Muscle of leg (tissue), 3 donors: ENCODE measurements at regions not wholly inside any gene's neighbourhood (a gene's known extent, or its start where the extent isn't known, plus 50 kb on each side); places are given as distances from the start of the nearest gene placed in this dataset.
"Not testable (repeated sequence)": the region's sequence is repeated elsewhere in the genome, so short reads cannot be mapped to it uniquely, and the experiment has no call there.

Source experiments
- DNase-seq: peaks from one replicate; pipeline ENCODE4 v3.0.0; 2013
- H3K27ac ChIP-seq: one replicate; pipeline ENCODE4 v1.5.1; 2013; ENCODE audit warnings: mild to moderate bottlenecking, low read length, control low read depth
- H3K27me3 ChIP-seq: one replicate; pipeline ENCODE4 v1.6.1; 2013; ENCODE audit warnings: low read length; ENCODE audit not compliant: control insufficient read depth, insufficient read depth
- H3K36me3 ChIP-seq: one replicate; pipeline ENCODE4 v1.6.1; 2013; ENCODE audit warnings: low read length; ENCODE audit not compliant: control insufficient read depth, insufficient read depth
- H3K4me1 ChIP-seq: one replicate; pipeline ENCODE4 v1.6.1; 2013; ENCODE audit warnings: low read length; ENCODE audit not compliant: control insufficient read depth, insufficient read depth
- H3K4me3 ChIP-seq: one replicate; pipeline ENCODE4 v1.5.1; 2013; ENCODE audit warnings: low read length, control low read depth
- H3K9me3 ChIP-seq: replicated peaks from 2 replicates; pipeline ENCODE4 v1.6.1; 2013; ENCODE audit warnings: low read depth, low read length; ENCODE audit not compliant: control insufficient read depth
- WGBS: methylation state at CpG from one replicate; pipeline ENCODE4 v1.1.5; 2013; ENCODE audit warnings: missing lambda C conversion rate; ENCODE audit not compliant: insufficient coverage; 5-methylcytosine and 5-hydroxymethylcytosine counted together

DNA sequence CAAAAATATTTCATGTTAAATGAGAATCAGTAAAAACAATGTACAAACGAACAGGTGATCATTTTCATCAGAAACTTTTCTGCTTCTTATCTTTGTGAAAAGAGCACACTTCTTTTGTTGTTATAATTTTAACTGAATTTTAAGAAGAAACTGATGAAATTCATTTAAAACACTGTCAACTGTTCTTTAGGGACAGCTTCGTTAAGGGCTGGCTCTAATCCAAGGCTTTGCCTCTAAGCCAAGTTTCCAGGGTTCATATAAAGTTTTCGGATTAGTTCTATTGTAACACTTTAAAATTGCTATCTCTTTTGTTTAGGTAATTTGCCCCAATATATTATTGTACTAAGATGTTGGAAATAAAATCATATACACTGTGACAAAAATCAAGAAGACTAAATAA is 559.2 kb downstream of the TUSC1 start:
- no peaks in the 10 kb centered on the region for H3K9me3 ChIP-seq
- DNase-seq, result peak; percentile 7
- H3K4me3 ChIP-seq, result no peak overlapping the region
- H3K36me3 ChIP-seq, result no peaks in the 10 kb centered on the region
- no CpG with 5 or more reads among the region's 3 CpGs for WGBS
- H3K27ac ChIP-seq, result no peak overlapping the region
- no peaks in the 10 kb centered on the region for H3K4me1 ChIP-seq
- H3K27me3 ChIP-seq, result no peaks in the 10 kb centered on the region

DNA sequence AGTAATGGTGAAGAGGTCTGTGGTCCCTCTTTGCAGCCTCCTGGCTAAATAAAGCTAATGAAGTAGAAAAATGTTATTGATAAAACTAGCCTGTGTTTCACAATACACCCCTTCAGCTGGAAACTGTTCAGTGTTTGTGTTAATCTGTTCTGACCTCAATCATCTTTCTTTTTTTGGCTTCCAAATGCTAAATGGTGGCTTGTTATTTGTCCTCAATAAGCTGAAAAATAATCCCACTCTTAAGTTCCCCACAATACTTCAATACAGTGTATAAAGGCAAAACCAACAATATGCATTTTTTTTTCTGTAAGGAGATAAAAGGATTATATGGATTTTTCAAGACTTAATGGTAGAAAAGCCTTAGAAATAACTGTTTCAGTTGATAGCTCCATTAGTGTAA is 560.5 kb downstream of the TUSC1 start:
- DNase-seq, result no peak
- Histone ChIP-seq H3K36me3 (no peaks in the 10 kb centered on the region), H3K27ac (no peak overlapping the region)

DNA sequence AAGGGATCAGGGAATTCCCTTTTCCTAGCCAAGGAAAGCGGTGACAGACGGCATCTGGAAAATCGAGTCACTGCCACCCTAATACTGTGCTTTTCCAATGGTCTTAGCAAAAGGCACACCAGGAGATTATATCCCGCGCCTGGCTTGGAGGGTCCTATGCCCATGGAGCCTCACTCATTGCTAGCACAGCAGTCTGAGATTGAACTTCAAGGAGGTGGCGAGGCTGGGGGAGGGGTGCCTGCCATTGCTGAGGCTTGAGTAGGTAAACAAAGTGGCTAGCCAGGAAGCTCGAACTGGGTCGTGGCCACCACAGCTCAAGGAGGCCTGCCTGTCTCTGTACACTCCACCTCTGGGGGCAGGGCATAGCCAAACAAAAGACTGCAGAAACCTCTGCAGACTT is 556.5 kb upstream of the IZUMO3 start:
- not testable (repeated sequence) for DNase-seq, H3K36me3 ChIP-seq, H3K27ac ChIP-seq, H3K27me3 ChIP-seq, H3K4me1 ChIP-seq, H3K4me3 ChIP-seq, H3K9me3 ChIP-seq
- 93% methylated on average over 8 of the region's 8 CpGs for WGBS

More for the DNA sequence above, 560.5 kb downstream of the TUSC1 start:
- no peaks in the 10 kb centered on the region for H3K27me3 ChIP-seq
- no peak overlapping the region for H3K4me3 ChIP-seq
- no peaks in the 10 kb centered on the region for H3K9me3 ChIP-seq
- no peaks in the 10 kb centered on the region for H3K4me1 ChIP-seq

GRCh38 chr9:25094518-25094917 is 548.8 kb upstream of the IZUMO3 start:
- Histone ChIP-seq H3K27ac (no peak overlapping the region), H3K9me3 (no peaks in the 10 kb centered on the region), H3K36me3 (no peaks in the 10 kb centered on the region), H3K4me1 (no peaks in the 10 kb centered on the region), H3K27me3 (no peaks in the 10 kb centered on the region), H3K4me3 (no peak overlapping the region)
- WGBS, result no CpG with 5 or more reads among the region's 3 CpGs
- DNase-seq, result no peak

- no peaks in the 10 kb centered on the region for H3K4me1 ChIP-seq
- no CpG with 5 or more reads among the region's 3 CpGs for WGBS
- H3K27ac ChIP-seq, result no peak overlapping the region
- no peaks in the 10 kb centered on the region for H3K36me3 ChIP-seq
- no peaks in the 10 kb centered on the region for H3K27me3 ChIP-seq
- no peak for DNase-seq
- H3K4me3 ChIP-seq, result no peak overlapping the region
- H3K9me3 ChIP-seq, result no peaks in the 10 kb centered on the region
Measured at GRCh38 chr9:25078202-25078601, 532.5 kb upstream of the IZUMO3 start.

- Histone ChIP-seq H3K27ac (no peak overlapping the region), H3K4me1 (no peaks in the 10 kb centered on the region), H3K4me3 (no peak overlapping the region), H3K27me3 (no peaks in the 10 kb centered on the region), H3K36me3 (no peaks in the 10 kb centered on the region), H3K9me3 (no peaks in the 10 kb centered on the region)
- DNase-seq, result no peak
- no CpG with 5 or more reads among the region's 1 CpG for WGBS
Measured at GRCh38 chr9:25048098-25048724, 502.5 kb upstream of the IZUMO3 start.

DNA sequence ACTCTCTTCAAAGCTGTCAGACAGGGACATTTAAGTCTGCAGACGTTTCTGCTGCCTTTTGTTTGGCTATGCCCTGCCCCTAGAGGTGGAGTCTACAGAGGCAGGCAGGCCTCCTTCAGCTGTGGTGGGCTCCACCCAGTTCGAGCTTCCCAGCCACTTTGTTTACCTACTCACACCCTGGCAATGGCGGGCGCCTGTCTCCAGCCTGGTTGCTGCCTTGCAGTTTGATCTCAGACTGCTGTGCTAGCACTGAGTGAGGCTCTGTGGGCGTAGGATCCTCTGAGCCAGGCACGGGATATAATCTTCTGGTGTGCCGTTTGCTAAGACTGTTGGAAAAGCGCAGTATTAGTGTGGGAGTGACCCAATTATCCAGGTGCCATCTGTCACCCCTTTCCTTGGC is 499.8 kb upstream of the IZUMO3 start:
- not testable (repeated sequence) for H3K27ac ChIP-seq, DNase-seq, H3K36me3 ChIP-seq, H3K4me3 ChIP-seq, H3K4me1 ChIP-seq, H3K9me3 ChIP-seq, H3K27me3 ChIP-seq
- 70% methylated on average over 6 of the region's 8 CpGs for WGBS

- WGBS, result no CpG with 5 or more reads among the region's 2 CpGs
- peak; percentile 1 for DNase-seq
- H3K4me1 ChIP-seq, result no peaks in the 10 kb centered on the region
Measured at GRCh38 chr9:25029743-25030142, 484.0 kb upstream of the IZUMO3 start.

DNA sequence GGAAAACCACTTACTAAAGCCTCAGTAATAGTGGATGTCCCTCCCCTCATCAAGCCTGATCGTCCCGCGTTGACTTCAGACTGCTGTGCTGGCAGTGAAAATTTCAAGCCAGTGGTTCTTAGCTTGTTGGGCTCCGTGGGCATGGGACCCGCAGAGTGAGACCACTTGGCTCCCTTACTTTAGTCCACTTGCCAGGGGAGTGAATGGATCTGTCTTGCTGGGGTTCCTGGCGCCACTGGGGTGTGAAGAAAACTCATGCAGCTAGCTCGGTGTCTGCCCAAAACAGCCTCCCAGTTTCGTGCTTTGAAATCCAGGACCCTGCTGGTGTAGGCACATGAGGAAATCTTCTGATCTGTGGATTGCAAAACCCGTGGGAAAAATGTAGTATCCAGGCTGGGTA is 480.0 kb upstream of the IZUMO3 start:
- Histone ChIP-seq H3K27ac (no peak overlapping the region), H3K27me3 (no peaks in the 10 kb centered on the region), H3K4me1 (no peaks in the 10 kb centered on the region), H3K36me3 (no peaks in the 10 kb centered on the region), H3K4me3 (no peak overlapping the region), H3K9me3 (no peaks in the 10 kb centered on the region)
- 88% methylated on average over 8 of the region's 9 CpGs for WGBS
- no peak for DNase-seq

More at GRCh38 chr9:25029743-25030142, 484.0 kb upstream of the IZUMO3 start:
- H3K36me3 ChIP-seq, result no peaks in the 10 kb centered on the region
- H3K4me3 ChIP-seq, result no peak overlapping the region
- no peaks in the 10 kb centered on the region for H3K9me3 ChIP-seq
- H3K27ac ChIP-seq, result no peak overlapping the region
- no peaks in the 10 kb centered on the region for H3K27me3 ChIP-seq

GRCh38 chr9:25025156-25025555 is 479.5 kb upstream of the IZUMO3 start:
- Histone ChIP-seq H3K27me3 (no peaks in the 10 kb centered on the region), H3K36me3 (no peaks in the 10 kb centered on the region), H3K4me3 (no peak overlapping the region), H3K4me1 (no peaks in the 10 kb centered on the region), H3K27ac (no peak overlapping the region), H3K9me3 (no peaks in the 10 kb centered on the region)
- DNase-seq, result no peak
- WGBS, result 92% methylated on average over 4 of the region's 5 CpGs

DNA sequence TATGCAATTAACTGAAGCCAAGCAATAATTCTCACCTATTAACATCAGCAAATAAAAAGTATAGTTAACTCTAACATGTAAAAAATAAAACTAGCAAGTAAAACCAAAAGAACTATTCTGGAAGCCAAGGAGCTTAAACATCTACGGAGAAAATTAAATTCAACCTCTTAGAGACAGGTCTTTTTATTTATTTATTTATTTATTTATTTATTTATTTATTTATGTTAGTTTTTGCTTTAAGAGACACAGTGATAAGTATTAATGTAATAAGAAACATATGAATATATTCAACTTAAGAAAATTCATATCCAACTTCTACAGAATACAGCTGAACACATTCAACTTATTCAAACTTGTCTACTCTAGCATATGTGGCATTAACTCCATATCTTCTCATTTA is 472.1 kb upstream of the IZUMO3 start:
- Histone ChIP-seq H3K9me3 (no peaks in the 10 kb centered on the region), H3K27ac (no peak overlapping the region), H3K4me3 (no peak overlapping the region), H3K27me3 (no peaks in the 10 kb centered on the region), H3K36me3 (no peaks in the 10 kb centered on the region), H3K4me1 (no peaks in the 10 kb centered on the region)
- no CpG with 5 or more reads among the region's 1 CpG for WGBS
- DNase-seq, result no peak
